ENCODE measurements at regions not wholly inside any gene's neighbourhood (a gene's known extent, or its start where the extent isn't known, plus 50 kb on each side); places are given as distances from the start of the nearest gene placed in this dataset.

DNA sequence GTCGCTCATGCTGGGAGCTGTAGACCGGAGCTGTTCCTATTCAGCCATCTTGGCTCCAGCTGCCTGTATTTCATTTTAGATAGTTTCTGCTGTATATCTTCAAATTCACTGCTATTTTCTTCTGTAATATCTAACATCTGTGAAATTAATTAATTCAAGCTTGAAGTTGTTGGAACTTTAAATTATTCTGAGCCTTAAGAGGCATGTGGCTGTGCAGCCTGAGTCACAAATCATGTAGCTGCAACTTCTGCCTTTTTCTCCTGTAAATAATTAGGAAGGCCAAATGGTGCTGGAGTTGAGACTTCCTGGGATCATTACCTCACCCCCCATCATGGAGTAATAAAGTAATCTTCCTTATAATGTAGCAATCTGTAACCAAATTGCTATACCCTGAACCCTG is 183.3 kb upstream of the PCSK5 start:
- TF ChIP-seq, protein P1, sequence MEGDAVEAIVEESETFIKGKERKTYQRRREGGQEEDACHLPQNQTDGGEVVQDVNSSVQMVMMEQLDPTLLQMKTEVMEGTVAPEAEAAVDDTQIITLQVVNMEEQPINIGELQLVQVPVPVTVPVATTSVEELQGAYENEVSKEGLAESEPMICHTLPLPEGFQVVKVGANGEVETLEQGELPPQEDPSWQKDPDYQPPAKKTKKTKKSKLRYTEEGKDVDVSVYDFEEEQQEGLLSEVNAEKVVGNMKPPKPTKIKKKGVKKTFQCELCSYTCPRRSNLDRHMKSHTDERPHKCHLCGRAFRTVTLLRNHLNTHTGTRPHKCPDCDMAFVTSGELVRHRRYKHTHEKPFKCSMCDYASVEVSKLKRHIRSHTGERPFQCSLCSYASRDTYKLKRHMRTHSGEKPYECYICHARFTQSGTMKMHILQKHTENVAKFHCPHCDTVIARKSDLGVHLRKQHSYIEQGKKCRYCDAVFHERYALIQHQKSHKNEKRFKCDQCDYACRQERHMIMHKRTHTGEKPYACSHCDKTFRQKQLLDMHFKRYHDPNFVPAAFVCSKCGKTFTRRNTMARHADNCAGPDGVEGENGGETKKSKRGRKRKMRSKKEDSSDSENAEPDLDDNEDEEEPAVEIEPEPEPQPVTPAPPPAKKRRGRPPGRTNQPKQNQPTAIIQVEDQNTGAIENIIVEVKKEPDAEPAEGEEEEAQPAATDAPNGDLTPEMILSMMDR (conservative IDR thresholded peaks at IDR 0.05 in 1 of 2, IDR thresholded peaks at IDR 0.05 in 1 of 2; ENCODE audit: extremely low read depth in 1 of 2, insufficient read depth in 1 of 2, low read depth in 1 of 2, low read length in 2 of 2): no peak
- TF ChIP-seq EZH2 (IDR thresholded peaks at IDR 0.05; ENCODE audit: borderline replicate concordance, low read length): no peak
